Fibroblast of lung (primary cell): ENCODE measurements at regions not wholly inside any gene's neighbourhood (a gene's known extent, or its start where the extent isn't known, plus 50 kb on each side); places are given as distances from the start of the nearest gene placed in this dataset.

Experiments
- EZH2 ChIP-seq: IDR thresholded peaks from 2 replicates; pipeline ENCODE4 v1.5.1; 2012; ENCODE audit warnings: low read length, control low read depth, mild to moderate bottlenecking; ENCODE audit errors: missing control alignments
- TF ChIP-seq, protein P1 (sequence below), 2 donors: IDR thresholded peaks in 1 of 2; conservative IDR thresholded peaks in 1 of 2; 1 replicate in 1 of 2; 2 replicates in 1 of 2; pipeline ENCODE4 v1.5.1; 2011 to 2012; ENCODE audit warnings: low read length in 2 of 2, control low read depth in 1 of 2, inconsistent platforms in 1 of 2, low read depth in 1 of 2, mild to moderate bottlenecking in 1 of 2

GRCh38 chr1:30638086-30638485 lies 85.3 kb downstream of the MATN1 start:
- TF ChIP-seq, protein P1, sequence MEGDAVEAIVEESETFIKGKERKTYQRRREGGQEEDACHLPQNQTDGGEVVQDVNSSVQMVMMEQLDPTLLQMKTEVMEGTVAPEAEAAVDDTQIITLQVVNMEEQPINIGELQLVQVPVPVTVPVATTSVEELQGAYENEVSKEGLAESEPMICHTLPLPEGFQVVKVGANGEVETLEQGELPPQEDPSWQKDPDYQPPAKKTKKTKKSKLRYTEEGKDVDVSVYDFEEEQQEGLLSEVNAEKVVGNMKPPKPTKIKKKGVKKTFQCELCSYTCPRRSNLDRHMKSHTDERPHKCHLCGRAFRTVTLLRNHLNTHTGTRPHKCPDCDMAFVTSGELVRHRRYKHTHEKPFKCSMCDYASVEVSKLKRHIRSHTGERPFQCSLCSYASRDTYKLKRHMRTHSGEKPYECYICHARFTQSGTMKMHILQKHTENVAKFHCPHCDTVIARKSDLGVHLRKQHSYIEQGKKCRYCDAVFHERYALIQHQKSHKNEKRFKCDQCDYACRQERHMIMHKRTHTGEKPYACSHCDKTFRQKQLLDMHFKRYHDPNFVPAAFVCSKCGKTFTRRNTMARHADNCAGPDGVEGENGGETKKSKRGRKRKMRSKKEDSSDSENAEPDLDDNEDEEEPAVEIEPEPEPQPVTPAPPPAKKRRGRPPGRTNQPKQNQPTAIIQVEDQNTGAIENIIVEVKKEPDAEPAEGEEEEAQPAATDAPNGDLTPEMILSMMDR (conservative IDR thresholded peaks at IDR 0.05 in 1 of 2, IDR thresholded peaks at IDR 0.05 in 1 of 2; ENCODE audit: low read depth in 1 of 2, low read length in 2 of 2), result no peak
- no peak for TF ChIP-seq EZH2
